Activated CD4-positive, alpha-beta memory T cell treated with anti-CD3 and anti-CD28 coated beads, Interleukin-2, amount 10 ng/mL, durations not matched to agents 7 days and 5 days (primary cell): ENCODE measurements at regions not wholly inside any gene's neighbourhood (a gene's known extent, or its start where the extent isn't known, plus 50 kb on each side); places are given as distances from the start of the nearest gene placed in this dataset.
A peak's percentile ranks its signal among the peaks of the same experiment; 100 is the strongest.
"Not testable (repeated sequence)": the region's sequence is repeated elsewhere in the genome, so short reads cannot be mapped to it uniquely, and the experiment has no call there.

Source experiments
- CTCF ChIA-PET: fragments of 350-600 bp; sonication (Branson Sonifier 250); formaldehyde crosslinking; loops from one replicate; lab custom pipeline; 2021; ENCODE audit warnings: antibody characterized with exemption, inconsistent platforms; lab: Charles Lee
- POLR2A ChIA-PET: fragments of 350-600 bp; sonication (Branson Sonifier 250); formaldehyde crosslinking; loops from one replicate; lab custom pipeline; 2021; ENCODE audit warnings: antibody characterized with exemption; lab: Charles Lee
- DNase-seq: peaks from one replicate; pipeline ENCODE4 v3.0.0-alpha.2; 2020
- H3K27ac Mint-ChIP-seq: one replicate; pipeline ENCODE4 v1.8.0; 2021; ENCODE audit warnings: mild to moderate bottlenecking, mixed read lengths
- H3K27me3 Mint-ChIP-seq: one replicate; pipeline ENCODE4 v1.8.0; 2021; ENCODE audit warnings: mixed read lengths
- H3K36me3 Mint-ChIP-seq: one replicate; pipeline ENCODE4 v1.8.0; 2021; ENCODE audit warnings: low read depth, mixed read lengths
- H3K4me1 Mint-ChIP-seq: one replicate; pipeline ENCODE4 v1.8.0; 2021; ENCODE audit warnings: mixed read lengths
- H3K4me3 Mint-ChIP-seq: one replicate; pipeline ENCODE4 v1.8.0; 2021; ENCODE audit warnings: mild to moderate bottlenecking, mixed read lengths
- H3K9me3 Mint-ChIP-seq: one replicate; pipeline ENCODE4 v1.8.0; 2021; ENCODE audit warnings: mixed read lengths

- H3K4me1 Mint-ChIP-seq = peaks cover 5% of the 10 kb centered on the region
- no peaks in the 10 kb centered on the region for H3K9me3 Mint-ChIP-seq
- H3K36me3 Mint-ChIP-seq = no peaks in the 10 kb centered on the region
- ChIA-PET POLR2A (no interaction called here), CTCF (no interaction called here)
- H3K27me3 Mint-ChIP-seq = peaks cover 14% of the 10 kb centered on the region
- H3K27ac Mint-ChIP-seq = no peak overlapping the region
- H3K4me3 Mint-ChIP-seq = no peak overlapping the region
- no peak for DNase-seq
Measured at GRCh38 chr12:66753810-66754209, 74.9 kb upstream of the GRIP1 start.

- no peaks in the 10 kb centered on the region for H3K9me3 Mint-ChIP-seq
- ChIA-PET CTCF (no interaction called here), POLR2A (no interaction called here)
- no peak for DNase-seq
- H3K4me3 Mint-ChIP-seq = no peak overlapping the region
- H3K27me3 Mint-ChIP-seq = peaks cover 14% of the 10 kb centered on the region
- H3K4me1 Mint-ChIP-seq = peaks cover 5% of the 10 kb centered on the region
- H3K36me3 Mint-ChIP-seq = no peaks in the 10 kb centered on the region
- no peak overlapping the region for H3K27ac Mint-ChIP-seq
Measured at GRCh38 chr12:66755727-66756395, 77.0 kb upstream of the GRIP1 start.

GRCh38 chr12:66756631-66757030 lies 77.8 kb upstream of the GRIP1 start:
- no peak overlapping the region for H3K27ac Mint-ChIP-seq
- H3K4me1 Mint-ChIP-seq = peaks cover 5% of the 10 kb centered on the region
- H3K27me3 Mint-ChIP-seq = peaks cover 18% of the 10 kb centered on the region
- H3K4me3 Mint-ChIP-seq = no peak overlapping the region
- CTCF ChIA-PET = no interaction called here
- no peaks in the 10 kb centered on the region for H3K36me3 Mint-ChIP-seq
- POLR2A ChIA-PET = no interaction called here
- no peak for DNase-seq
- H3K9me3 Mint-ChIP-seq = peaks cover 3% of the 10 kb centered on the region

GRCh38 chr12:66760122-66760521 lies 81.2 kb upstream of the GRIP1 start:
- DNase-seq, CTCF ChIA-PET, H3K4me3 Mint-ChIP-seq, H3K27ac Mint-ChIP-seq, H3K4me1 Mint-ChIP-seq, H3K9me3 Mint-ChIP-seq, H3K36me3 Mint-ChIP-seq: not testable (repeated sequence)
- H3K27me3 Mint-ChIP-seq = peaks cover 21% of the 10 kb centered on the region
- POLR2A ChIA-PET = interaction anchor here (0.6 kb wide), 1 partner anchor 1039 kb away, joined by 3 read pairs; no protein-coding TSS in a partner anchor

GRCh38 chr12:66763467-66763866 lies 84.6 kb upstream of the GRIP1 start:
- Mint-ChIP-seq H3K27ac (no peak overlapping the region), H3K9me3 (peaks cover 3% of the 10 kb centered on the region), H3K4me3 (no peak overlapping the region), H3K36me3 (no peaks in the 10 kb centered on the region), H3K4me1 (peaks cover 16% of the 10 kb centered on the region), H3K27me3 (peaks cover 18% of the 10 kb centered on the region)
- ChIA-PET CTCF (no interaction called here), POLR2A (no interaction called here)
- no peak for DNase-seq

- Mint-ChIP-seq H3K36me3 (no peaks in the 10 kb centered on the region), H3K9me3 (peaks cover 3% of the 10 kb centered on the region), H3K27me3 (peaks cover 23% of the 10 kb centered on the region), H3K27ac (no peak overlapping the region), H3K4me3 (no peak overlapping the region), H3K4me1 (peaks cover 16% of the 10 kb centered on the region)
- DNase-seq = no peak
- ChIA-PET CTCF (no interaction called here), POLR2A (no interaction called here)
Measured at GRCh38 chr12:66765204-66765603, 86.3 kb upstream of the GRIP1 start.

- CTCF ChIA-PET = no interaction called here
- no peak for DNase-seq
- Mint-ChIP-seq H3K27ac (no peak overlapping the region), H3K36me3 (no peaks in the 10 kb centered on the region), H3K4me1 (peaks cover 16% of the 10 kb centered on the region), H3K4me3 (no peak overlapping the region), H3K9me3 (no peaks in the 10 kb centered on the region), H3K27me3 (peaks cover 19% of the 10 kb centered on the region)
- POLR2A ChIA-PET = no interaction called here
Measured at GRCh38 chr12:66767536-66767935, 88.7 kb upstream of the GRIP1 start.

- CTCF ChIA-PET = no interaction called here
- no peaks in the 10 kb centered on the region for H3K36me3 Mint-ChIP-seq
Measured at GRCh38 chr12:66768293-66768692, 89.4 kb upstream of the GRIP1 start.

GRCh38 chr12:66774929-66775328 lies 96.1 kb upstream of the GRIP1 start:
- Mint-ChIP-seq H3K27ac (no peak overlapping the region), H3K36me3 (no peaks in the 10 kb centered on the region), H3K27me3 (peaks cover 44% of the 10 kb centered on the region), H3K4me1 (peaks cover 26% of the 10 kb centered on the region), H3K9me3 (no peaks in the 10 kb centered on the region), H3K4me3 (no peak overlapping the region)
- no peak for DNase-seq
- CTCF ChIA-PET = interaction anchor here (0.5 kb wide), 1 partner anchor 308 kb away, joined by 5 read pairs; no protein-coding TSS in a partner anchor
- POLR2A ChIA-PET = no interaction called here

More at GRCh38 chr12:66768293-66768692, 89.4 kb upstream of the GRIP1 start:
- H3K4me1 Mint-ChIP-seq = peaks cover 16% of the 10 kb centered on the region
- no peaks in the 10 kb centered on the region for H3K9me3 Mint-ChIP-seq
- H3K27ac Mint-ChIP-seq = no peak overlapping the region
- H3K27me3 Mint-ChIP-seq = peaks cover 23% of the 10 kb centered on the region
- no peak overlapping the region for H3K4me3 Mint-ChIP-seq
- DNase-seq = no peak
- POLR2A ChIA-PET = no interaction called here

- CTCF ChIA-PET = no interaction called here
- no peaks in the 10 kb centered on the region for H3K9me3 Mint-ChIP-seq
- no peak for DNase-seq
- no peaks in the 10 kb centered on the region for H3K36me3 Mint-ChIP-seq
- no peak overlapping the region for H3K4me3 Mint-ChIP-seq
- no peak overlapping the region for H3K27ac Mint-ChIP-seq
- H3K4me1 Mint-ChIP-seq = peaks cover 26% of the 10 kb centered on the region
- POLR2A ChIA-PET = no interaction called here
- H3K27me3 Mint-ChIP-seq = peaks cover 53% of the 10 kb centered on the region
Measured at GRCh38 chr12:66775871-66776270, 97.0 kb upstream of the GRIP1 start.

GRCh38 chr12:66776974-66777373 lies 98.1 kb upstream of the GRIP1 start:
- no peaks in the 10 kb centered on the region for H3K9me3 Mint-ChIP-seq
- peaks cover 26% of the 10 kb centered on the region for H3K4me1 Mint-ChIP-seq
- POLR2A ChIA-PET = no interaction called here
- H3K27me3 Mint-ChIP-seq = peaks cover 59% of the 10 kb centered on the region
- DNase-seq = peak; percentile 77
- peak overlapping the region; percentile 67 for H3K27ac Mint-ChIP-seq
- no peaks in the 10 kb centered on the region for H3K36me3 Mint-ChIP-seq
- CTCF ChIA-PET = no interaction called here
- peak overlapping the region; percentile 40 for H3K4me3 Mint-ChIP-seq

- Mint-ChIP-seq H3K9me3 (no peaks in the 10 kb centered on the region), H3K27me3 (peaks cover 50% of the 10 kb centered on the region), H3K36me3 (no peaks in the 10 kb centered on the region), H3K4me1 (peaks cover 26% of the 10 kb centered on the region), H3K27ac (no peak overlapping the region), H3K4me3 (no peak overlapping the region)
- POLR2A ChIA-PET = no interaction called here
- DNase-seq = no peak
- CTCF ChIA-PET = interaction anchor here (1.4 kb wide), 1 partner anchor 96 kb away, joined by 3 read pairs; no protein-coding TSS in a partner anchor
Measured at GRCh38 chr12:66779466-66779865, 100.6 kb upstream of the GRIP1 start.

GRCh38 chr12:66786531-66787308 lies 107.8 kb upstream of the GRIP1 start:
- Mint-ChIP-seq H3K4me1 (no peaks in the 10 kb centered on the region), H3K36me3 (no peaks in the 10 kb centered on the region), H3K27ac (no peak overlapping the region), H3K4me3 (no peak overlapping the region), H3K27me3 (peaks cover 29% of the 10 kb centered on the region), H3K9me3 (no peaks in the 10 kb centered on the region)
- DNase-seq = no peak
- ChIA-PET CTCF (no interaction called here), POLR2A (no interaction called here)
